ENCODE measurements at regions not wholly inside any gene's neighbourhood (a gene's known extent, or its start where the extent isn't known, plus 50 kb on each side); places are given as distances from the start of the nearest gene placed in this dataset.
"Not testable (repeated sequence)": the region's sequence is repeated elsewhere in the genome, so short reads cannot be mapped to it uniquely, and the experiment has no call there.

- no peak for DNase-seq
Observed at GRCh38 chr2:106288873-106289272, 94.8 kb upstream of the UXS1 start.

- no peak for DNase-seq
Observed at GRCh38 chr2:106285237-106285829, 91.2 kb upstream of the UXS1 start.

- no peak for DNase-seq
Observed at GRCh38 chr2:106284691-106285202, 90.6 kb upstream of the UXS1 start.

- DNase-seq, result no peak
Observed at GRCh38 chr2:106284255-106284654, 90.2 kb upstream of the UXS1 start.

- not testable (repeated sequence) for DNase-seq
Observed at GRCh38 chr2:106283228-106284152, 89.4 kb upstream of the UXS1 start.

- DNase-seq, result no peak
Observed at GRCh38 chr2:106282462-106283170, 88.5 kb upstream of the UXS1 start.

GRCh38 chr2:106281907-106282430 lies 87.9 kb upstream of the UXS1 start:
- not testable (repeated sequence) for DNase-seq

GRCh38 chr2:106280722-106281446 lies 86.8 kb upstream of the UXS1 start:
- DNase-seq, result no peak

GRCh38 chr2:106280224-106280623 lies 86.1 kb upstream of the UXS1 start:
- no peak for DNase-seq

GRCh38 chr2:106278112-106278876 lies 84.2 kb upstream of the UXS1 start:
- DNase-seq, result no peak

GRCh38 chr2:106277426-106277825 lies 83.3 kb upstream of the UXS1 start:
- DNase-seq, result no peak

- DNase-seq, result no peak
Observed at GRCh38 chr2:106275971-106276370, 81.9 kb upstream of the UXS1 start.

GRCh38 chr2:106274668-106275067 lies 80.6 kb upstream of the UXS1 start:
- no peak for DNase-seq

GRCh38 chr2:106272216-106272807 lies 78.2 kb upstream of the UXS1 start:
- DNase-seq, result peak; percentile 4 to 9

GRCh38 chr2:106270471-106270891 lies 76.4 kb upstream of the UXS1 start:
- no peak for DNase-seq

- DNase-seq, result no peak
Observed at GRCh38 chr2:106269591-106270291, 75.6 kb upstream of the UXS1 start.

- no peak for DNase-seq
Observed at GRCh38 chr2:106267997-106268396, 73.9 kb upstream of the UXS1 start.

- no peak for DNase-seq
Observed at GRCh38 chr2:106261871-106262321, 67.8 kb upstream of the UXS1 start.

GRCh38 chr2:106258859-106259258 lies 64.8 kb upstream of the UXS1 start:
- DNase-seq, result not testable (repeated sequence)

GRCh38 chr2:106257830-106258229 lies 63.7 kb upstream of the UXS1 start:
- no peak for DNase-seq
